Ovary (tissue), 7 donors: ENCODE measurements at regions not wholly inside any gene's neighbourhood (a gene's known extent, or its start where the extent isn't known, plus 50 kb on each side); places are given as distances from the start of the nearest gene placed in this dataset.

Experiments
- DNase-seq, 5 donors: peaks; one replicate each; pipeline ENCODE4 v3.0.0-alpha.2; 2019 to 2020
- H3K27ac ChIP-seq, 2 donors: fragments of 200-600 bp; one replicate each; pipeline versions ENCODE4 v1.5.1 to v1.8.0; 2019 to 2022
- H3K27me3 ChIP-seq: fragments of 200-600 bp; one replicate; pipeline ENCODE4 v1.8.0; 2022
- H3K36me3 ChIP-seq: fragments of 200-600 bp; sonication (generic); one replicate; pipeline ENCODE4 v1.5.1; 2019
- H3K4me1 ChIP-seq: one replicate; pipeline ENCODE4 v1.8.1; 2013; ENCODE audit warnings: mild to moderate bottlenecking, moderate library complexity; ENCODE audit not compliant: insufficient read depth
- H3K4me3 ChIP-seq: fragments of 200-600 bp; sonication (generic); one replicate; pipeline ENCODE4 v1.5.1; 2017
- H3K9me3 ChIP-seq, 2 donors: fragments of 200-600 bp in 1 of 2; sonication (generic) in 1 of 2; one replicate each; pipeline versions ENCODE4 v1.5.1 to v1.8.1; 2013 to 2019; ENCODE audit warnings: mild to moderate bottlenecking in 1 of 2, moderate library complexity in 1 of 2
- CTCF ChIP-seq, 3 donors: fragments of 450-650 bp in 2 of 3; fragments of 200-600 bp in 1 of 3; IDR thresholded peaks; one replicate each; pipeline versions ENCODE4 v1.5.1 to v1.8.0; 2016 to 2022; ENCODE audit warnings: antibody characterized with exemption in 3 of 3, mild to moderate bottlenecking in 1 of 3
- EP300 ChIP-seq: sonication (generic); formaldehyde crosslinking; IDR thresholded peaks from one replicate; pipeline ENCODE4 v1.6.1; 2017; ENCODE audit warnings: antibody characterized with exemption
- POLR2A ChIP-seq: fragments of 450-650 bp; IDR thresholded peaks from one replicate; pipeline ENCODE4 v1.6.1; 2017; ENCODE audit warnings: antibody characterized with exemption, mild to moderate bottlenecking, moderate library complexity
- WGBS, 3 donors: extraction: QIAGEN DNeasy Blood & Tissue Kit in 1 of 3; methylation state at CpG; one replicate each; pipeline versions ENCODE4 v1.1.5 to v1.1.7; 2013 to 2017; 5-methylcytosine and 5-hydroxymethylcytosine counted together
- intact Hi-C, 4 donors: fragments of 100-400 bp; cut with DNase I; formaldehyde crosslinking; loops; one replicate each; pipeline versions ENCODE4 v1.11.0 to v1.15.1; 2022 to 2023
- donor health status: DM: no; HTN: no; CAD: no; lungs with moderate emphysema.
- donor health status: DM: no; HTN: no; CAD: no.
- donor health status: Bipolar disorder and iron deficiency.
- donor health status: DM: no; HTN: no; CAD: no.
- donor health status: DM: yes; HTN: yes; CAD: no.

GRCh38 chr5:88610586-88610985 lies 272.4 kb downstream of the MEF2C start:
- no peak overlapping the region for H3K27ac ChIP-seq
- H3K4me1 ChIP-seq: no peaks in the 10 kb centered on the region
- H3K4me3 ChIP-seq: no peak overlapping the region
- 75 to 82% (median 79%) methylated on average over 3 of the region's 3 CpGs for WGBS, 3 donors
- DNase-seq: no peak
- intact Hi-C loops: no loop called here
- H3K27me3 ChIP-seq: no peaks in the 10 kb centered on the region
- no peaks in the 10 kb centered on the region for H3K36me3 ChIP-seq
- H3K9me3 ChIP-seq: no peaks in the 10 kb centered on the region
- no peak for TF ChIP-seq CTCF (IDR thresholded peaks at IDR 0.05)
- TF ChIP-seq EP300: no peak
- TF ChIP-seq POLR2A: no peak

- intact Hi-C loops: no loop called here
- DNase-seq: no peak
- no peak for TF ChIP-seq CTCF (IDR thresholded peaks at IDR 0.05)
- TF ChIP-seq POLR2A: no peak
- no peak for TF ChIP-seq EP300
- H3K4me1 ChIP-seq: no peaks in the 10 kb centered on the region
- H3K4me3 ChIP-seq: no peak overlapping the region
- no peaks in the 10 kb centered on the region for H3K9me3 ChIP-seq
- WGBS, 3 donors: 61 to 83% (median 62%) methylated on average over 1 of the region's 1 CpG
- no peaks in the 10 kb centered on the region for H3K27me3 ChIP-seq
- no peak overlapping the region for H3K27ac ChIP-seq
- no peaks in the 10 kb centered on the region for H3K36me3 ChIP-seq
Observed at GRCh38 chr5:88607492-88607891, 275.5 kb downstream of the MEF2C start.

- Histone ChIP-seq H3K4me1 (no peaks in the 10 kb centered on the region), H3K9me3 (no peaks in the 10 kb centered on the region), H3K27me3 (no peaks in the 10 kb centered on the region), H3K27ac (no peak overlapping the region), H3K36me3 (no peaks in the 10 kb centered on the region), H3K4me3 (no peak overlapping the region)
- no peak for DNase-seq
- TF ChIP-seq POLR2A (no peak), CTCF (IDR thresholded peaks at IDR 0.05) (no peak), EP300 (no peak)
- intact Hi-C loops: no loop called here
- WGBS, 3 donors: 85 to 91% (median 90%) methylated on average over 5 of the region's 5 CpGs
Observed at GRCh38 chr5:88606626-88607025, 276.4 kb downstream of the MEF2C start.

DNA sequence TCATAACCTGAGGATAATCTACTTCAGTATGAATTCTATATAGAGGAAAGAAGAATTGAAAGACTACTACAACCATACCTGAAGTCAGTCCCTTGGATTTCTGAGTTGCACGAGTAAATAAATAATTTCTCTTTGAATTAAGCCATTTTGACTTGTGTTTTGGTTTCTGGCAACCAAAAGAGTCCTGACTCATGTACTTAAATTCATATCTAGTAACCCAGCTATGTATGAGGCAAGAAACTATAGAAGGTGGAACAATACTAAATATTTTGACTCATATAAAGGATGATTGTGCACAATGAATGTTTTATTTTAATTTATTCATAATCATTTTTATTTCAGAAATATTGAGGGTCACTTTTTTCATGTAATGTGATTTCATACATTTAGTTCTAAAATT lies 276.8 kb downstream of the MEF2C start:
- no peak for TF ChIP-seq CTCF (IDR thresholded peaks at IDR 0.05)
- TF ChIP-seq EP300: no peak
- no peak for TF ChIP-seq POLR2A
- no peaks in the 10 kb centered on the region for H3K27me3 ChIP-seq
- 62 to 82% (median 81%) methylated on average over 1 of the region's 1 CpG for WGBS, 3 donors
- H3K4me1 ChIP-seq: no peaks in the 10 kb centered on the region
- DNase-seq: no peak
- H3K9me3 ChIP-seq: no peaks in the 10 kb centered on the region
- H3K4me3 ChIP-seq: no peak overlapping the region
- no peaks in the 10 kb centered on the region for H3K36me3 ChIP-seq
- H3K27ac ChIP-seq: no peak overlapping the region
- intact Hi-C loops: no loop called here

- Histone ChIP-seq H3K4me3 (no peak overlapping the region), H3K27ac (no peak overlapping the region), H3K36me3 (no peaks in the 10 kb centered on the region), H3K4me1 (no peaks in the 10 kb centered on the region), H3K27me3 (no peaks in the 10 kb centered on the region), H3K9me3 (no peaks in the 10 kb centered on the region)
- no peak for DNase-seq
- TF ChIP-seq EP300 (no peak), POLR2A (no peak), CTCF (IDR thresholded peaks at IDR 0.05) (no peak)
- WGBS, 3 donors: 89 to 91% (median 90%) methylated on average over 22 of the region's 22 CpGs
- intact Hi-C loops: no loop called here
Observed at GRCh38 chr5:88602584-88602983, 280.4 kb downstream of the MEF2C start.
